Stimulated activated CD4-positive, alpha-beta T cell treated with anti-CD3 and anti-CD28 coated beads, Interleukin-2, amount 100 ng/mL, for 24 hours (primary cell): ENCODE measurements at regions not wholly inside any gene's neighbourhood (a gene's known extent, or its start where the extent isn't known, plus 50 kb on each side); places are given as distances from the start of the nearest gene placed in this dataset.

Experiments used
- DNase-seq, 2 donors: peaks; one replicate each; pipeline ENCODE4 v3.0.0-alpha.2; 2020

GRCh38 chr18:72470391-72470790 lies 73.8 kb downstream of the CBLN2 start:
- DNase-seq: no peak

- no peak for DNase-seq
Measured at GRCh38 chr18:72468021-72468710, 76.0 kb downstream of the CBLN2 start.

- no peak for DNase-seq
Measured at GRCh38 chr18:72460210-72460680, 83.9 kb downstream of the CBLN2 start.

GRCh38 chr18:72458271-72458670 lies 85.9 kb downstream of the CBLN2 start:
- no peak for DNase-seq

GRCh38 chr18:72456802-72457201 lies 87.3 kb downstream of the CBLN2 start:
- no peak for DNase-seq

GRCh38 chr18:72452328-72452727 lies 91.8 kb downstream of the CBLN2 start:
- no peak for DNase-seq

GRCh38 chr18:72444798-72445155 lies 99.4 kb downstream of the CBLN2 start:
- no peak for DNase-seq

DNA sequence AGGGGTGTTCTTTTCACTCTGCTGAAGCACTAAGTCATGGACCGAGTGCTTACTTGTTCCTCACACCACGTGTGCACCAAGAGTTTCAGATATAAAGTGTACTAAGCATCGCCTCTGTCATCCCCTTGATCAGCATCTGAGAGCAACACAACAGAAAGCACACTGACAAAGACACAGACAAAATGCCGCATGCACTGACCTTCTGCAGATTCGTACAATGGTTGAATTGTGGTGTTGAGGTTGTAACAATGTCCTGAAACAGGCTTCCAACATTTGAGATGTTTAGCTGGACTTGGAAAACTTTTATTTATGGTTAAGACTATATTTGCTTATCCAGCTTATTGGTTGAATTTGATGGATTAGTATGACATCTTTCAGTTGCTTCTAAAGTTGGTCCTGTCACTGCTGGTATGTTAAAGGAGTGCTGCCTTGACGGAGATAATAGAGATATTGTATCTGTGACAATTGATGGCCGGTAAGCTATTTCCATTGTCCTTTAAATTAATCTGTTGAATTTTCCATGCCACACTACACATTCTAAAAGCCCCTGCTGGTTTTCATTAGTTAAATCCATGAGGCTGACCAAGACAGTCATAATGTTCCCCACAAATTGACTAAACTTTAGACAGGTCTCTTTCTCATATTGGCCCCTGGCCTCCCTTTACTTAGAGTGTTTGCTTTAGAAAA lies 99.9 kb downstream of the CBLN2 start:
- no peak for DNase-seq

GRCh38 chr18:72436401-72436800 lies 107.7 kb downstream of the CBLN2 start:
- no peak for DNase-seq

GRCh38 chr18:72433756-72434155 lies 110.4 kb downstream of the CBLN2 start:
- no peak for DNase-seq

DNA sequence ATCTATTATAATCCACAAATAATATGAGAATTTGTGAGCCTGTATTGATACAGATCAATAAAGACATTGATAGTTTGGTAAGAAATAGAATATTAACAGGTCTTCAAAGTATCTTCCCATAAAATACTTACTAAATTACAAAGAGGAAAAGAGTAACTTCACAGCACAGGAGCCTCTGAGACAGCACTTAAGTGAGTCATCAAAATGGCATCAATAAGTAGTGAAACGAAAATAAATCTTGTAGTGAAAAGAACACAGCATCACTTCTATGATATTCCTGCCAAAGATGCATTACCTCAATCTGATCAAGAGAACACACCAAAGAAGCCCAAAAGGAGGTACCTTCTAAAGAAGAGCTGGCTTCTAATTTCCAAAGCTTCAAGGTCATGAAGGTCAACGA lies 116.4 kb downstream of the CBLN2 start:
- DNase-seq: no peak

DNA sequence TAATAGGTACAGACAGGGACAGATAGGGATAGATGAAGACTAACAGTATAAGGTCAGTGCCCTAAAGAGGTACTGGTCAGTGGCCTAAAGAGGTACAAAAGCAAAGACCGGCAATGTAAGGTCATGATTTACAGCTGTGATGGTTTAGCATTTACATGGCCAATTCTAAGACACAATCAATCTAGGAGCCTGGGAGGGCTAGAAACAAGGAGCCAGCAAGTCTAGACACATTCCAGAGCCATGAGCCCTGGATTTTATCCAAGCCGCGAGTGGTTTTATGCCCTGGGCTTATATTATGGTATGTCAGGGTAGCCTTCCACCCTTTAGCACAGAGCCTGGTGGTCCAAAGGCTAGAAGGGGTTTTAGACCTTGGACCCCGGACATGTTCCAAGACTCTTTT lies 124.2 kb downstream of the CBLN2 start:
- no peak for DNase-seq

- no peak for DNase-seq
Measured at GRCh38 chr18:72412927-72413326, 131.2 kb downstream of the CBLN2 start.

- no peak for DNase-seq
Measured at GRCh38 chr18:72411261-72411660, 132.9 kb downstream of the CBLN2 start.

- DNase-seq: no peak
Measured at GRCh38 chr18:72410399-72410798, 133.7 kb downstream of the CBLN2 start.

GRCh38 chr18:72409903-72410302 lies 134.2 kb downstream of the CBLN2 start:
- no peak for DNase-seq

- no peak for DNase-seq
Measured at GRCh38 chr18:72407048-72407447, 137.1 kb downstream of the CBLN2 start.

GRCh38 chr18:72391951-72392350 lies 152.2 kb downstream of the CBLN2 start:
- no peak for DNase-seq

GRCh38 chr18:72391427-72391826 lies 152.7 kb downstream of the CBLN2 start:
- DNase-seq: no peak

DNA sequence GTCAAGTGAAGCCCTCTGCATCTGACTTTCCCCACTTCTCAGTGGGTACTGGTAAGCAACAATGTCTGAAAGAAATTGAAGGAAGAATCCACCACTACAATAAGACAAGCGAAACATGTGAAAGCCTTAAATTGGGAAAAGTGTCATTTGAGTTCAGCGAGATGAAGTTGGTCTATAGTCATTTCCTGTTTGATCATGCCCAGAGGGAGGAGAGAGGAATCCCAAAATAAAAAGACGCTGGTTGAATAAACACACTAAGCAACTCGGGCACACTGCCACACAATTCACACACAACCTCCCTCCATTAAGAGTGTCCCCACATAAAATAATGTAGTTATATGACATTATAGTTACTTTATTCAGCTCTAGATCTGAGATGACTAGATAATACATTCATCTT lies 166.1 kb downstream of the CBLN2 start:
- no peak for DNase-seq

- no peak for DNase-seq
Measured at GRCh38 chr18:72376256-72376655, 167.9 kb downstream of the CBLN2 start.

DNA sequence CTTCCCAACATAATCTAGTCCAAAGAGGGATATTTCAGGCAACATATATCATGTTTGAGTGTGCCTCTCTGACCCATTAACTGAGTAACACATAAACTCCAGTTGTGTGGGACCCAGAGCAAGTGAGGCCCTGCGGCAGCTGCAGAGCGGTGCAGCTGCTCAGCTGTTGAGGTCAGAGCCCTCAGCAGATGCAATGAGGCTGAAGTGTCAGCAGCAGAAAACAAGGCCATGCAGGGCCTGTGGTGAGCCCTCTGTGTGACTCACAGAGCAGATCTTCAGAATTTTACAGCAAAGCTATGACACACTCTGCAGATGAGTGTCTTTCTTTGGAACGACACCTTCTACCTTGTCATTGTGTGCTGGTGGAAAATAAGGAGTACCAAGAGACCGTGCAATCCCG lies 168.5 kb downstream of the CBLN2 start:
- DNase-seq: no peak

- DNase-seq: no peak
Measured at GRCh38 chr18:72372076-72372475, 172.1 kb downstream of the CBLN2 start.

GRCh38 chr18:72368308-72368707 lies 175.8 kb downstream of the CBLN2 start:
- no peak for DNase-seq

DNA sequence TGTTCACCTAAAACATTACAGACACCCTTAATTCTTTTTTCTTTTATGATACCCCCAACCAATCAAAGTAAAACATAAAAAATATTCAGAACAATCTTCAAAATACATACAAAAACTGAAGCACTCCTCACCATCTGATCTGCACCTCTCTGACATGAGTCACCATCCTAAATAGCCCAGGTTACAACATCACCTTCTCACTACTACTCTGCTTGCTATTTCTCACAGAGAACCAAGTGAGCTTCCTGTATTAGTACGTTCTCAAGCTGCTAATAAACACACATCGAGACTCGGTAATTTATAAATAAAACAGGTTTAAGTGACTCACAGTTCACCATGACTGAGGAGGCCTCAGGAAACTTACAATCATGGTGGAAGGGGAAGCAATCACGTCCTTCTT lies 183.5 kb downstream of the CBLN2 start:
- DNase-seq: no peak
